Activated T-helper 2 cell treated with anti-CD3 and anti-CD28 coated beads, Interferon-gamma antibody, Interleukin-2, Interleukin-4, amounts not matched to agents 10 μg/mL and 5 μg/mL and 100 μg/mL, durations not matched to agents 14 hours and 24 hours and 36 hours (primary cell): ENCODE measurements at regions not wholly inside any gene's neighbourhood (a gene's known extent, or its start where the extent isn't known, plus 50 kb on each side); places are given as distances from the start of the nearest gene placed in this dataset.
"Not testable (repeated sequence)": the region's sequence is repeated elsewhere in the genome, so short reads cannot be mapped to it uniquely, and the experiment has no call there.

Experiments used
- DNase-seq: peaks from one replicate; pipeline ENCODE4 v3.0.0; 2021; ENCODE audit warnings: low spot score
- H3K27ac Mint-ChIP-seq: one replicate; pipeline ENCODE4 v1.8.0; 2021; ENCODE audit warnings: mixed read lengths
- H3K27me3 Mint-ChIP-seq: one replicate; pipeline ENCODE4 v1.8.0; 2021; ENCODE audit warnings: low read depth, mixed read lengths
- H3K36me3 Mint-ChIP-seq: one replicate; pipeline ENCODE4 v1.8.0; 2021; ENCODE audit warnings: low read depth, mixed read lengths
- H3K4me1 Mint-ChIP-seq: one replicate; pipeline ENCODE4 v1.8.0; 2021; ENCODE audit warnings: low read depth, mixed read lengths
- H3K4me3 Mint-ChIP-seq: one replicate; pipeline ENCODE4 v1.8.0; 2021; ENCODE audit warnings: low read depth, mild to moderate bottlenecking, moderate library complexity, mixed read lengths
- H3K9me3 Mint-ChIP-seq: one replicate; pipeline ENCODE4 v1.8.0; 2021; ENCODE audit warnings: mixed read lengths
- intact Hi-C: fragments of 100-400 bp; cut with micrococcal nuclease; formaldehyde crosslinking; loops from one replicate; pipeline ENCODE4 v1.15.1; 2023

DNA sequence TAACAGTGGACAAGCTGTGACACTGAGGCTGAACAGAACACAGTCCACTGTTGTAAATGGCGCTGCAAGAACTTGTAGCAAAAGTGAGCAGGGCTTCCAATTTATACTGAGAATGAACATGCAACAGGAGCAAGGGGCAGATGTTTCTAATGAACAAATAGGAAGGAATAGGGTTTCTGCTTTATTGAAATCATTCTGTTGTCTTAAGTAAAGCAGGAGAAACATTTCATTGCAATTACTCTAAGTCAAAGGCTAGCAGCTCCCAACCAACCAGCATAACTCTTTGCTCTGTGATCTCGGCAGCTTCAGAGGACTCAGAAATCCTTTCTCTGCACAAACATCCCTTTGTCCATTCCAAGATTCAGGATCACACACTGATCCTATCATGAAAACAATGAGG is 236.2 kb upstream of the PRSS58 start:
- no peak overlapping the region for H3K27ac Mint-ChIP-seq
- H3K4me1 Mint-ChIP-seq, result peaks cover 18% of the 10 kb centered on the region
- intact Hi-C loops, result no loop called here
- no peak overlapping the region for H3K4me3 Mint-ChIP-seq
- no peak for DNase-seq
- H3K36me3 Mint-ChIP-seq, result no peaks in the 10 kb centered on the region
- H3K27me3 Mint-ChIP-seq, result peaks cover 3% of the 10 kb centered on the region
- H3K9me3 Mint-ChIP-seq, result no peaks in the 10 kb centered on the region

DNA sequence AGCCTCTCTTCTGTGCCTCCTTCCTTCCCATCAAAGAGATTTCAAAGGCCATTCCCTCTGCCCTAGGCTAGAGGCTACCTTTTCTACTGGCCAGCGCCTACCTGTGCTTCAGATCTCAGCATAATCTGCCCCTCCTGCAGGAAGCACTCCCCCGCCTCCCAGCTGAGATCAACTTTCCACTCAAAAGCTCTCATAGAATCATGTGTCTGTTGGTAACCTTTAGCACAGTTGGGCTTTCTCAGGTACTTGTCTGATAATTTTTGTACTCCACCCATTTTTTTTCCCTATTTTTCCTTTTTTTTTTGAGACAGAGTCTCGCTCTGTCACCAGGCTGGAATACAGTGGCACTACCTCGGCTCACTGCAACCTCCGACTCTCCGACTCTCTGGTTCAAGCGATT is 231.0 kb upstream of the PRSS58 start:
- no peaks in the 10 kb centered on the region for H3K36me3 Mint-ChIP-seq
- H3K4me3 Mint-ChIP-seq, result no peak overlapping the region
- H3K4me1 Mint-ChIP-seq, result peaks cover 6% of the 10 kb centered on the region
- no peak overlapping the region for H3K27ac Mint-ChIP-seq
- intact Hi-C loops, result no loop called here
- H3K27me3 Mint-ChIP-seq, result no peaks in the 10 kb centered on the region
- no peak for DNase-seq
- H3K9me3 Mint-ChIP-seq, result no peaks in the 10 kb centered on the region

DNA sequence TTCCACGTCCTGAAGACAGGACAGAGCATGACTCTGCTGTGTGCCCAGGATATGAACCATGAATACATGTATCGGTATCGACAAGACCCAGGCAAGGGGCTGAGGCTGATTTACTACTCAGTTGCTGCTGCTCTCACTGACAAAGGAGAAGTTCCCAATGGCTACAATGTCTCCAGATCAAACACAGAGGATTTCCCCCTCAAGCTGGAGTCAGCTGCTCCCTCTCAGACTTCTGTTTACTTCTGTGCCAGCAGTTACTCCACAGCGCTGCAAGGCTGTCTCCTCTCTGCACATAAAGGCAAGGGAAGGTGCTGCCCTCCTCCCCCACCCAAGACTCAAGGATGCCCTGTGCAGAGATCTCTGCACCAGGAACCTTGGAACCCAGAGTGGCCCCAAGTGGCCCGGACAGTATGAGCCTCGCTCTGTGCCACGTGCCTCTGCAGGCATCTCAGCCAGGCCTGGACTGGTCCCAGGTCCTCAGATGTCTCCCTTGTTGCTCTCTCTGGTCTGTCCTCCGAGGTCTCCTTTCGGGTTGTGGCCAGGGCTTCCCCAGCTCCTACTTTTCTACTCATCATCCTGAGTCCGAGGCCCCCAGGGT is 230.3 kb upstream of the PRSS58 start:
- Mint-ChIP-seq H3K27me3 (no peaks in the 10 kb centered on the region), H3K36me3 (no peaks in the 10 kb centered on the region), H3K4me1 (peaks cover 9% of the 10 kb centered on the region), H3K27ac (no peak overlapping the region), H3K9me3 (no peaks in the 10 kb centered on the region), H3K4me3 (no peak overlapping the region)
- intact Hi-C loops, result no loop called here
- no peak for DNase-seq

DNA sequence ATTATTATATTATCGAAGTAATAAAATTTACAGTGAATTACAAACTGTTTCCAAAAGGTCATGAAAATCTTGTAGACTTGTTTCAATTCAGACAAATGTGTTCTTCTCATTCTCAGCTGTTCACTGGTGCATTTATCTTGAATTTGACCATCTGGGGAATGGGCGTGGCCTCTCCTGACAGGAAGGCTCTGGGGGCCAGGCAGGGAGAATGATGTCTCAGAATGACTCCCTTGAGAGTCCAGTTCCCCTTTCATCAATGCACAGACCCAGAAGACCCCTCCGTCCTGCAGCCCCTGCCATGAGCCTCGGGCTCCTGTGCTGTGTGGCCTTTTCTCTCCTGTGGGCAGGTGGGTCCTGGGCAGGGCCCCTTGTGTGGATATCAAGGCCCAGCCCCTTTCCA is 229.7 kb upstream of the PRSS58 start:
- H3K36me3 Mint-ChIP-seq, H3K9me3 Mint-ChIP-seq, H3K27me3 Mint-ChIP-seq, intact Hi-C loops, H3K27ac Mint-ChIP-seq, DNase-seq, H3K4me3 Mint-ChIP-seq: not testable (repeated sequence)
- H3K4me1 Mint-ChIP-seq, result peaks cover 14% of the 10 kb centered on the region

DNA sequence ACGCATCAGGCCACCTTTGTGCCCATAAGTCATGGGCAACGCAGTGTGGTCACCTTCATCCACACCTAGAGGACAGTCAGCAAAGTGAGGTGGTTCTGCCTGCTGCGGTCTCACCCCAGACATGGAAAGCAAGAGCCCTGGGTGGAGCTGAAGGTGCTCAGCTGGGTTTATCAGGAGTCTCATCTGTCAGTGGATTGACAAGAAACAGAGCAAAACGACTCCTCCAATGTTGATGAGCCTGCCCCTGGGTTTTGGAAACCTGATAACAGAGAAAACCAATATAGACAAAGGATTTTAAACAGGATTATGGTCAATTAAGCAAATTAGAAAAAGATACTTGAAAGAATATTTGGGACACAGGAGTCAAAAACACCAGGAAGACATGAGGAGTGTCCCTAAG is 229.3 kb upstream of the PRSS58 start:
- Mint-ChIP-seq H3K27ac (no peak overlapping the region), H3K9me3 (no peaks in the 10 kb centered on the region), H3K4me3 (no peak overlapping the region), H3K27me3 (no peaks in the 10 kb centered on the region), H3K4me1 (peaks cover 16% of the 10 kb centered on the region), H3K36me3 (no peaks in the 10 kb centered on the region)
- DNase-seq, result no peak
- intact Hi-C loops, result no loop called here

DNA sequence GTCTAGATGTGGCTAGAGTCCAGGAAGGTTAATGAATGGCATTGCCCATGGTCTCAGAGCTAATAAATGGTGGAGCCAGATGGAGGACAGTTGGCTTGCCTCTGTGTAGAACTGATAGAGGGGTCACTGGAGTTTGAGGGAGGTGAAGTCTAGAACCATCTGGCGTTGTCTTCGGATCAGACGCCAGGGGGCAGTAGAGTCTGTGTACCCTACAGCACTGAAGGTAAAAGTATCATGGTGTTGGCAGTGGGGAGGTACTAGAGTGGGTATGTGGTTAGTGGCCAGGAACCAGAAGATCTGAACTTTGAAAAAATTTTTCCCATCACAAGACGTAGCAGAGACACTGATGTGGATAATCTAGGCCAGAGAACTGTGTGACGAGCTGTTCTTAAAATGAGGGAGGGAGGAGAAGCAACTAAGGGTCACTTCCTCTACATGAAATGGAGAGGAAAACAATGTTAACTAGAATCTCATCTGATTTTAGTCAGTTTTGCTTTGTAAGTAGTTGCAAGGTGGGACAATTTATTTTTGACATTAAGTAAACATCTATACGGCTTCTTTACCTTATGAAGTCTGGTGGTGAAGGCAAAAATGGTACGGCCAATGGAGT is 227.9 kb upstream of the PRSS58 start:
- Mint-ChIP-seq H3K9me3 (no peaks in the 10 kb centered on the region), H3K27ac (no peak overlapping the region), H3K27me3 (no peaks in the 10 kb centered on the region), H3K4me1 (peaks cover 17% of the 10 kb centered on the region), H3K4me3 (no peak overlapping the region), H3K36me3 (no peaks in the 10 kb centered on the region)
- intact Hi-C loops, result no loop called here
- no peak for DNase-seq

DNA sequence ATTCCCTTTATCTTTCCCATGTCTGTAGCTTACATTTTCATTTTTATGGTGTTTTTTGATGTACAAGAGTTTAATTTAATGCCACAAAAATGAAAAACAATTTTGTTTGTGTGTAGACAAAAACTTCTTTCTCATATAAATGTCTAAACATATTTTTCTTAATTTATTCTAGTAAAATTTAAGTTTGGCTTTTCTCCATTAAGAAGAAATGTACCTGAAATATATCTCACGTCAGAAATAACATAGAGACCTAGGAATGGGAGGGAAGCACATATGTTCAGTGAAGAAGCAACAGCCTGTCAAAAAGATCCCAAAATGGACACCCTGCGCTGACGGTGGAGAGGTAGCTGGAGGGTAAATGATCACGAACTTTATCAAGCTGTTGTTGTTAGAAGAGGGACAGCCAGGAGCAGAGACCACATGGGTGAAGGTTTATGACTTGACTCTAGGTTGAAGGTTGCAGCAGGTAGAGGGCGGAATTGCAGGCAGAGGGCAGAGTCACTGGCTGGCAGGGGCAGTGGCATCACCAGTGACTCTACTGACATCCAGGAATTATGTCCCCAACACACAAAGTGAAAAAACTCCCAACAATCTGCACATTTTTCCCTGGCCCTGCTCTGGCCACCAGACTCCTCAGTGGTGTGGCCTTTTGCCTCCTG is 225.9 kb upstream of the PRSS58 start:
- Mint-ChIP-seq H3K27me3 (no peaks in the 10 kb centered on the region), H3K27ac (no peak overlapping the region), H3K4me3 (no peak overlapping the region), H3K9me3 (no peaks in the 10 kb centered on the region), H3K36me3 (no peaks in the 10 kb centered on the region), H3K4me1 (peaks cover 17% of the 10 kb centered on the region)
- intact Hi-C loops, result loop anchor here (1.0 kb wide), 1 partner anchor 24 kb away; no protein-coding TSS in a partner anchor
- DNase-seq, result no peak

DNA sequence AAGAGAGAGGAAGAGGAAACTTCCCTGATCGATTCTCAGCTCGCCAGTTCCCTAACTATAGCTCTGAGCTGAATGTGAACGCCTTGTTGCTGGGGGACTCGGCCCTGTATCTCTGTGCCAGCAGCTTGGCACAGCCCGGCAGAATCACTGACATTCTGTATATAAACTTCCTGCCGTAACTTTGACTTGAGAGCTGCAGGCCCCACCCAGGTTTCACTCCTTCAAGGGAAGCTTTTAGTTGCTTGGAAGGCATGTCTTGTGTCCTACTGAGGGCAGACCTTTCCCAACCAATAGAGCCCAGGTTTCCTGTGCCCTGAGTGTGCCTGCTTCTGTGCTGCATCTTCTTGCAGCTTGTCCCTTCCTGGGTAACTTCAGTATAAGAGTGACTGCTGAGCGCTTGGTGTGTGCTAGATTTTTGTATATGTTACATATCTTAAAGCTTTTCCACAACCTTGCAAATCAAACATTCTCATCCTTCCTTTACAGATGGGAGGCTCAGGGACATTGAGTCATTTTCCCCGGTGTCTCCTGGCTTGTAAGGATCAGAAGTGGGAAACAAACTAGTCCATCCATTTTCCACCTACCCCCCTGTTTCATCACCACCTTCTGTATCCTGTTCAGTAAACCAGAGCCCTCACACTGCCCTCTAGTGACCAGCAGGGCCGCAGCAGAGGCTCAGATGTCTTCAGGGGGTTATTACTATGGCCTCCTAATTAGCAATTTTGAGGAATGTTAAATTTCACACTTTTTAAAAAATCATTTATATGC is 225.2 kb upstream of the PRSS58 start:
- Mint-ChIP-seq H3K27ac (peak overlapping the region; percentile 78), H3K36me3 (no peaks in the 10 kb centered on the region), H3K27me3 (no peaks in the 10 kb centered on the region), H3K9me3 (no peaks in the 10 kb centered on the region), H3K4me1 (peaks cover 24% of the 10 kb centered on the region), H3K4me3 (peak overlapping the region; percentile 26)
- no peak for DNase-seq
- intact Hi-C loops, result loop anchor here (1.0 kb wide), 1 partner anchor 24 kb away; no protein-coding TSS in a partner anchor

DNA sequence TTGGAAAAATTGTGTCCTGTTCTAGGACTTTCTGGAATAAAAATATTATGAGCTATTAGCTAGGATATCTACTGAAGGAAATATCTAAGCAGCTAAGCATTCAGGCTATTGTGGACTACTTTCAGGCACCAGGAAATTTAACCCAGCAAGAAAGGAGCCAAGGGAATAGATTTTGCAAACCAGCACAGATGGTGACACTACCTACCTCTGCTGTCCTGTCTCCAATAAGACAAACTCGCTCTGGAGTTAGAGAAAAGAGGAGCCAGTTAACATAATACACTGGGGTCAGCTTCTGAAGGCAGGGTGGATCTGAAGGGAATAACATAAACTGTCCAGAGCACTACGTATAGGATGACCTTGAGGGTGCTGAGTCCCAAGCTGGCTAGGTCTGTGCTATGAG is 223.7 kb upstream of the PRSS58 start:
- Mint-ChIP-seq H3K4me1 (peaks cover 37% of the 10 kb centered on the region), H3K9me3 (no peaks in the 10 kb centered on the region), H3K36me3 (no peaks in the 10 kb centered on the region), H3K27me3 (no peaks in the 10 kb centered on the region), H3K4me3 (no peak overlapping the region), H3K27ac (peak overlapping the region; percentile 35)
- intact Hi-C loops, result no loop called here
- no peak for DNase-seq

DNA sequence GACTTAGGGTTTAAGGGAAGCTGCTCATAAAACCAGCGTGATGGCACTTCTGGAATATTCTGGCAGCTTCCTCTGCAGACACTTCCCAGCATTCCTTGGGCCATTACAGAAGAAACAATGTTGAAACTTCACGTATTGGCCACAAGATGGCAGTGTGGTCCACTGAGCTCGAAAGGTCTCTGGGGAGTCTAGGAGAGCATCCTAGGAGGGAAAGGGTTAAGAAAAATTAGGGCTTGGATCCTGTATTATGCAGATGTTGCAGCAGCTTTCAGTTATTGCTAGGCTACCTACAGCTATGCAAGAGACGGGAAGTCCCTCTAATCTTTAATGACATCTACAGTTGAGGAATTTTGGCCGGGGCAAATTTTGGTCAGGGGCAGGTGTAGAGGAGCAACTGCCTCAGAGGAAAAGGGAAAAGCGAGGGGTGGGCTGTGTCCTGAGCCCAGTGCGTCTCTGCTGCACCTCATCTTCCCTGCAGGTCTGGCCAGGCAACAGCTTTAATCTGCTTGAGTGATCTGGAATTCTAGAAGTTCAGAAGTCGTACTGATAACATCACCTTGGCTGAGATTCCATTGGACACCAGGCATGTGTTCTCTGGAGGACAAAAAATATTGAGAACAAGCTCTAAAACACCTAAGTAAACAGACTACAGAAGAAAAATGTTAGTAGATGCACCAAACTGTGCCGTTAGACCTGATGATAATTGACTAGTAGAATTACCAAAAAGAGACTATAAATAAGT is 220.8 kb upstream of the PRSS58 start:
- H3K27me3 Mint-ChIP-seq, result no peaks in the 10 kb centered on the region
- H3K9me3 Mint-ChIP-seq, result no peaks in the 10 kb centered on the region
- peaks cover 34% of the 10 kb centered on the region for H3K4me1 Mint-ChIP-seq
- DNase-seq, result no peak
- intact Hi-C loops, result no loop called here
- H3K4me3 Mint-ChIP-seq, result peak overlapping the region; percentile 26
- H3K36me3 Mint-ChIP-seq, result no peaks in the 10 kb centered on the region
- peak overlapping the region; percentile 28 for H3K27ac Mint-ChIP-seq

DNA sequence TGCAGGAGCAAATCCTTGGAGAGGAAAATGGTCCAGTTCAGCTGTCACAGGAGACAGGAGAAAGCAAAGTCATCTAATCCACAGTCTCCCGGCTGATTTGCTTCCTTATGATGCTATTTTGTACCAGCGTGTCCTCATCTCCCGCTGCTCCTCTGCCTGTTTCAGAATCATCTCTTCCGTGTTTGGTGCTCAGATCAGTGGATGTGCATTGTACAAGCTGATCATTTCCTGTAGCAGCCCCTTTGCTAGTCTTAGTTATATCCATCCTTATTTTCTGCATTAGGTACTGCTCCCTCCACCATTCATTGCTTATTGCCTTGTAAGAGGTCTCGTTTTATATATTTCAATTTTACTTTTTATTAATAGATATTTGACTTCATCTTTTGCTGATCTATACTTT is 219.9 kb upstream of the PRSS58 start:
- H3K4me1 Mint-ChIP-seq, result peaks cover 28% of the 10 kb centered on the region
- H3K27ac Mint-ChIP-seq, result peak overlapping the region; percentile 28
- H3K4me3 Mint-ChIP-seq, result peak overlapping the region; percentile 26
- intact Hi-C loops, H3K9me3 Mint-ChIP-seq, H3K36me3 Mint-ChIP-seq, DNase-seq, H3K27me3 Mint-ChIP-seq: not testable (repeated sequence)

DNA sequence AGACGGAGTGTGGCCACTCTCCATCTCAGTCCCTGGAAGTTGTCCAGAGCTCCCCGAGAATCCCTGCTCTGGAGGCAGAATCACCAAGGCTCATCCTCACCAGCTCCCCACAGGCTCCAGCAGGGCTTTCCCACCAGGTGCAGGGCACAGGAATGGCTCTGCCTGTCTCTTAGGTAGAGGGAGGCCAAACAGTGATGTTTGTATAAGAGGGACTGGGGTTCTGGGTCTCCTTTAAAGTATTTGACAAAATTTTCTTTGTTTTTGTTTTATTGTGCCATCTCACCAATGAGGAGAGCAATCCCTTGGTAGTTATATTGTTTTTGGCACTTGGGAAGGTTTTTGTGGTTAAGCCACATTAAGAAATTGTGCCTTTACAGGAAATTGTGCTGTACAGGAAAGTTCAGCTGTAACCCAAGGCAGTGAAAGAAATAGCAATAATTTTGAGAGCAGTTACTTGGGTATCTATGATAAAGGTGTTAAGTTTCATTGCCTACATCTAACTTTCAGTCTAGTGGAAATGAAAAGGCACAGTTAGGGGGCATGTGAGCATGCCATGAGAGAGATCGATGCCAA is 219.3 kb upstream of the PRSS58 start:
- Mint-ChIP-seq H3K27ac (peak overlapping the region; percentile 7), H3K4me1 (peaks cover 24% of the 10 kb centered on the region), H3K36me3 (no peaks in the 10 kb centered on the region), H3K4me3 (no peak overlapping the region), H3K9me3 (no peaks in the 10 kb centered on the region), H3K27me3 (no peaks in the 10 kb centered on the region)
- intact Hi-C loops, result no loop called here
- DNase-seq, result no peak
